AG09309 (cell line): ENCODE measurements at regions not wholly inside any gene's neighbourhood (a gene's known extent, or its start where the extent isn't known, plus 50 kb on each side); places are given as distances from the start of the nearest gene placed in this dataset.

ENCODE experiments used
- DNase-seq: peaks from one replicate; pipeline ENCODE4 v3.0.0-alpha.2; 2010; ENCODE audit warnings: low read depth
- H3K4me3 ChIP-seq: 2 replicates; pipeline ENCODE4 v1.5.1; 2011; ENCODE audit warnings: mild to moderate bottlenecking, low read depth, low read length, moderate library complexity; ENCODE audit not compliant: control insufficient read depth
- TF ChIP-seq, protein P1 (sequence below): IDR thresholded peaks from 2 replicates; pipeline ENCODE4 v1.5.1; 2011; ENCODE audit warnings: mild to moderate bottlenecking, low read depth, low read length, inconsistent platforms; ENCODE audit not compliant: insufficient read depth, control insufficient read depth; ENCODE audit errors: missing control alignments

DNA sequence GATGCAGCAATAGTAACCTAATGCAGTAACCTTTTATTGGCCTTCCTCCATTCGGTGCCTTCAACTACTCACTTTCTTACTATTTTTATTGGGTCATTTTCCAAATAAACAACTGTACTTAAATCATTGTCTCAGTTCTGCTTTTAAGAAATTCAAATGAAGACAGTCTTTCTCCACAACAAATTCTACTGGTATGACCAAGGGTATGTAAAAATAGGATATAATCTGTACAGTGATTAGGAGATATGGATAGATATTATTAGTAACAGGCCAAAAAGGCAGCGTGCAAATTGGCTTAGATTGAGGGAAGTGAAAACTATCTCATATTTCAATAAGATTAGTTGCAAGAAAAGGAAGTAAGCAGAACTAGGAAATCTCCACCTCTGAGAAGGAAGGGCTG lies 177.4 kb upstream of the PPP1R2C start:
- TF ChIP-seq, protein P1, sequence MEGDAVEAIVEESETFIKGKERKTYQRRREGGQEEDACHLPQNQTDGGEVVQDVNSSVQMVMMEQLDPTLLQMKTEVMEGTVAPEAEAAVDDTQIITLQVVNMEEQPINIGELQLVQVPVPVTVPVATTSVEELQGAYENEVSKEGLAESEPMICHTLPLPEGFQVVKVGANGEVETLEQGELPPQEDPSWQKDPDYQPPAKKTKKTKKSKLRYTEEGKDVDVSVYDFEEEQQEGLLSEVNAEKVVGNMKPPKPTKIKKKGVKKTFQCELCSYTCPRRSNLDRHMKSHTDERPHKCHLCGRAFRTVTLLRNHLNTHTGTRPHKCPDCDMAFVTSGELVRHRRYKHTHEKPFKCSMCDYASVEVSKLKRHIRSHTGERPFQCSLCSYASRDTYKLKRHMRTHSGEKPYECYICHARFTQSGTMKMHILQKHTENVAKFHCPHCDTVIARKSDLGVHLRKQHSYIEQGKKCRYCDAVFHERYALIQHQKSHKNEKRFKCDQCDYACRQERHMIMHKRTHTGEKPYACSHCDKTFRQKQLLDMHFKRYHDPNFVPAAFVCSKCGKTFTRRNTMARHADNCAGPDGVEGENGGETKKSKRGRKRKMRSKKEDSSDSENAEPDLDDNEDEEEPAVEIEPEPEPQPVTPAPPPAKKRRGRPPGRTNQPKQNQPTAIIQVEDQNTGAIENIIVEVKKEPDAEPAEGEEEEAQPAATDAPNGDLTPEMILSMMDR: no peak
- no peak for DNase-seq
- no peak overlapping the region for H3K4me3 ChIP-seq

DNA sequence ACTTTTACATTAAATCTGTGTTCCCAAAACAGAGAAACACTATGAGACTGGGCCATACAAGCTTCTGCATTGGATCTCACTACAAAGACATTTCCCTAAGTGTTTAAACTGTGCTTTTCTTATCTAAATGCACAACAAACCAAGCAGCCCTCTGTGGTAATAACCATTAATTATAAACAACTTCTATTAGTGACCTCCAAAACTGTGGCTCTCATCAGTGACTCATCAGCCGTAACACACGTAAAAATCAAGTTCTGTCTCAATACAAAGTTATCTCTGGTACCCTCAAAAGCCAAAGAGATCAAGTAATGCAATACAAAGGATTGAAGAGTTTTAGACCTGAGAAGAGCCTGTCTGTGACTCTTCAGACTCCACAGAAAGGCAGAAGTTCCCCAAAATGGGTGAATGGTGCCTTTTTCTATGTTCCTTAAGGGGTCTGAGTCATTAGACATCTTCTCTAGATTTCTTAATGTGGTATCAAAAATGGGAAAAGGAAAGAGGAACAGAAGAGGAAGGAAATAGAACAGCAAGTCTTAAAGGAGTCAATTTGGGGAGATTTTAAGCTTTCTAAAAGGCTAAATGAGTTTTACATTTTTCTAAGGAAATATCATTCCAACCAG lies 189.8 kb upstream of the PPP1R2C start:
- no peak for DNase-seq
- H3K4me3 ChIP-seq: no peak overlapping the region
- TF ChIP-seq, protein P1: no peak

DNA sequence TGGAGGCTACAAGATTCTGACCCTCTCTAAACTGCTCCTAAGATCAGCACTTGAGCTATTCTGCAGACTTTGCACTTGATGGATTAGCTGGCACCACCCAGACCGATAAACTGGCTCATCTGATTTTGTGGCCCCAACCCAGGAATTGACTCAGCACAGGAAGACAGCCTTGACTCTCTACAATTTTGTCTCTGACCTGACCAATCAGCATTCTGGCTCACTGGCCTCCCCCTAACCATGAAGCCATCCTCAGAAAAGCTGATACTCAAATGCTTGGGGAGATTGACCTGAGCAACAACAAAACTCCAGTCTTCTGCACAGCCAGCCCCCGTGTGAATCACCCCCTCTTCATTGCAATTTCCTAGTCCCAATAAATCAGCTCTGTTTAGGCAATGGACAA lies 195.4 kb upstream of the PPP1R2C start:
- no peak for DNase-seq
- TF ChIP-seq, protein P1: no peak
- H3K4me3 ChIP-seq: no peak overlapping the region

DNA sequence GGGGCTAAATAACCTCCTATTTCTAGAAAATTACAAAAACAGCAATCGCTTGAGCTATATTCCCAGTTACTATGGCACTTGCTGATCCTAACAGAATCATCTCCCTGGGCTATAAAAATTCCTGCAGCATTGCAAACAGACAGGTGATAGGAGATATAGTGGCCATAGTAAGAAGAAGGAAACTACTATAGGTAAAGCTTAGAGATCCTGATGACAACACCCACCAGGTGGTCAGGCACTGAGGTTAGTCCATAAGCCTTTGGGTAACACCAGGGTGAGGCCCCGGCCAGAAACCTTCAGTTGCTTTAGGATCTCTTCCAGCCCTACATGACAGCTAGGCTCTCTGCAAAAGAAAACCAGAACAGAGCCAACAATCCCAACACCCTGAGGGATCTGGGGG lies 197.9 kb upstream of the PPP1R2C start:
- TF ChIP-seq, protein P1: no peak
- DNase-seq: no peak
- no peak overlapping the region for H3K4me3 ChIP-seq

DNA sequence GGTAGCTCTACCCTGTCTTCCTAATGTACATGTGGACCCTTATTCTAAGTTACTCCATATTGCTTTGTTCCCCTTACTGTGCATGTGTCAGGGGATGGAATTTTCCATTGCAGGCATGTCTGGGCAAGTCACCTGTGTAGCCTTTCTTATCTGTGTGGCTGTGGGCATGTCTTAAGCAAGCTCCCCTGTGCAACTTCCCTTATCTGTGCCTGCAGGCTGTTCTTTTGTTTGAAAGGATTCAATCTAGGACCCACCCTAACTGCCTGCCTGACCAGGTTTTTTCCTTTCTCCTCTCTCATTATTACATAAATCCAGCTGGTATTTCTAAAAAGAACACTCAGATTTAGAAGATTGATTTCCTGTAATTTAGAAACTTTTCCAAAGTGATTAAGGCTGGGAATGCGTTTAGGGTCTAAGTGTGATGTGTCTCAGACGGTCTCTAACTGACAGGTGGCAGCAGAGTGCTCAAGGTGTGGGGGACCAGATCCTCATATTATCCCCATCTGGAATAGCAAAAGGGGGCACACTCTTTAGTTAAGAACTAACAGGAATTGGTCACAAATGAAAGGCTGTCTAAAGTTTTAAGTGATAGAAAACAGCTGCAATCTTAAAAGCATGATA lies 198.9 kb upstream of the PPP1R2C start:
- DNase-seq: no peak
- H3K4me3 ChIP-seq: no peak overlapping the region
- TF ChIP-seq, protein P1: no peak

DNA sequence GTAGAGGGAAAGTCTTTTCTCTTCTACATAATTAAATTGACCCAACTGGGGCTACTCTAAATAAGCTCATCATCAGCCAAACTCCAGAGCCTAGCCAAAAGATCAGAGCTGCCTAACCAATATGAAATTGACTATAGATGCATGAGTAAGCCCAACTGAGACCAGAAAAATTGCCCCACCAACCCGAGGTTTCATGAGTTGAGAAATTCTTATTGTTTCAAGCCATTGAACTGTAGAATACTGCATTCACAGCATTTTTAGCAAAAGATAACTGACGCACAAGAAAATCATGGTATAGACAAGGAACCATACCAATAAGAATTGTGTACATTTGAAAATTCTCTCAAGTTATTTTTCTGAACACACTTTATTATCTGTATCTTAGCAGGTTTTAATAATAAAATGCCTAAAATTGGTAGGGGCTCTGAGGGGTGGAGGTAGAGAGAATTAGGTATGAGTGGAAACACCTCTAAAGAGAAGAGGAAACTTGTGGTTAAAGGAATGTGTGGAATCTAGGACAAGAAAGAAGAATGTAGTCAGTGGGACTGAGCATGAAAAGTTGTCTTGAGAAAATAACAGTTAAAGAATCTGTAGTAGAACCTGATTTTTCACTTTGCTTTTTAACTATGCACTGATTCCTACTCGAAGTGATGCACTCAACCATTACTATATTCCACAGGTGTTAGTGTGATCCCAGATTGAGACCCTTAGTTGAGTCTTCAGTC lies 200.9 kb upstream of the PPP1R2C start:
- DNase-seq: no peak
- TF ChIP-seq, protein P1: no peak
- no peak overlapping the region for H3K4me3 ChIP-seq

DNA sequence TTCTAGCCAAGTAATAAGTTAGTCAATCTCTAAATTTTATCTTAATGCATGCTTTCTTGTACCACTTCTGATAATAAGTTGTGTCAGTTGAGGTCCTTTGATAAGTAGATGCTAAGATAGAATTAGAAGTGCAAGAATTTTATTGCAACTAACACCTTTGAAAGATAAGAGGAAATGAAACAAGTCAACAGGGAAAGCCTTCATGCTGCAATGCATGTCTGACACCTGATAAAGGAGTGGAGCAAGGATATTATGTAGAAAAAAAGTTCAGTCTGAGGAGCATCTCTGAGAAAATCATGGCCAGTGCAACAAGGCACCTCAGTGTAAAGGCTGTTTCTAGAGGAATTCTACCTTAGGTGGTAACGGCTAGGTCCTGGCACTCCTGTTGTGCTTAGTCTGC lies 210.7 kb upstream of the PPP1R2C start:
- no peak overlapping the region for H3K4me3 ChIP-seq
- DNase-seq: no peak
- TF ChIP-seq, protein P1: no peak
